ENCODE measurements at regions not wholly inside any gene's neighbourhood (a gene's known extent, or its start where the extent isn't known, plus 50 kb on each side); places are given as distances from the start of the nearest gene placed in this dataset.
"Not testable (repeated sequence)": the region's sequence is repeated elsewhere in the genome, so short reads cannot be mapped to it uniquely, and the experiment has no call there.

DNA sequence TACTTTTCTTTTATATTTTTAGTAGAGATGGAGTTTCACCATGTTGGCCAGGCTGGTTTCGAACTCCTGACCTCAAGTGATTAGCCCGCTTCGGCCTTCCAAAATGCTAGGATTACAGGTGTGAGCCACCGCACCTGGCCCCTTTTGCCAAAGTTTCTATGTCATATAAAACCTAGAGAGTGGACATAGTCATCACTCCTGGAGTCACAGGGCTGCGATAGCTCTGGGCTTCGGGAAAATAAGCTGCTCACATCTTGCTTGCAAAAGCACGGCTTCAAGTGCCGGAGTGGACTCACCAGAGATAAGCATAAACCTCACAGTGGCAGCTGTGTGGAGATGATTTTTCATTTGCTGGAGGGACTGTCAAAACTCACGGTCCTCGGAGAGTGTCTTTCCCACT, 171.2 kb downstream of the TEX29 start:
- FAIRE-seq (no peak), DNase-seq (ENCODE audit: insufficient read length, low spot score) (no peak)

DNA sequence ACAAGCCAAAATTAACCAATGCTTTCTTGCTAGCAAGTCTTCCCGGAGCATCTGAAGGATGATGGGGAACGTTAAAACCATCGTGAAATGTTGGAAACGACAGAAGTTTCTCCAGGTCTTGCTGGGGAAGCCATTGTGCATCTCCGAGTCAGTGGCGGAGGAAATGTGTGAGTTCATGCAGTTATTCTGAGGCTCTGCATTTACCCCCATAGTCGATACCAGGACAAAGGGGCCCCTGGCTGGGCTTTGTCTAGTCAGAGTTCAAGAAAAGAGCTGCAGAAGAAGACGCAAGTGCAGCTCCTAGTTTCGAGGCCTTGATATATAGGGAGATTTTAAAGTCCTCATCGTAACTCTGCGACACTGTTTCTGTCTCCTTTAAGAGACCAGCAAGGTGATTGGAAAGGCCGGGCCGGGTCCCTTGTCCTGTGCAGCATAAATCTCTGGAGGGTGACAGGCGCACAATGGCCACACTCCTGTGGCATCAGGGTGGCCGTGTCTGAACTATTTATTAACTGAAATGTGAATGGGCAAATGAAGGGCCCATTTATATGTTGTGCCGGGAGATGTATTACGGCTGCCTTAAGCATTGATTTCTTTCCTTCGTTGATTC, 172.0 kb downstream of the TEX29 start:
- DNase-seq (ENCODE audit: insufficient read length, low spot score) = no peak
- FAIRE-seq = no peak

DNA sequence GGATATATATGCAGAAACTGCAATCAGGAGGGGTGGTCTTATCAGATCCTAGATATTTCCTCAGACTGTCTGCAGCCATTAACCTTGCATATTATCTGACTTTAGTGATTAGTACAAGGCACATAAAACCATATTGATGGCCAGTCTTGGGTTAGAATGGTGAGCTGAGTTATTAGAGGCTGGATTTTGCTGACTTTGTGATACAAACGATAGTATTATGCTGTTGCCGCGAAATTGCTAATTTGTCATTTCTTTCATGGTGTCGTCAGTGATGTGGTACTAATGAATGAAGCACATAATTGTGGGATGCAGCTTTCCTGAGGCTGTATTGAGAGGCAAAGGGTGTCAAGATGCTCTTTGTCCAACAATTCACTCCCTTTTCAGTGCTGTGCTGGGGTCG, 172.5 kb downstream of the TEX29 start:
- DNase-seq (ENCODE audit: insufficient read length, low spot score) = no peak
- no peak for FAIRE-seq

DNA sequence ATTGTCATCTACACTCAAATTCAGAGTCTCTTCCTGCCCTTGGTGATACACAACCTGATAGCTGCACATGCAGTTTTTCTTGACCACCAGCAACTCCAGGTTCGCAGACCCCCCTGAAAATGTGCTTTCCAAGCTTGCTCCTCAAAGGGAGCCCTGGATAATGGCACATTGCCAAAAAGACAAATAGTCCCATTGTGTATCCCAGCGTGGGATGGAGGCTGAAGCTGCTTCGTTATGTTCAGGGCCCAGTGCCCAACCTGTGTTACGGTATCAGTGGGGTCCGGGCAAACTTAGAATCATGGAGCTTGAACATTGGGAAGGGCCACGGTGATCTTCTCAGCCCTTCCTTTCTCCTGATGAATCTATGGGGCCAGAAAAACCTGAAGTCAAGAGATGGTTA, 173.0 kb downstream of the TEX29 start:
- FAIRE-seq (no peak), DNase-seq (ENCODE audit: insufficient read length, low spot score) (no peak)

DNA sequence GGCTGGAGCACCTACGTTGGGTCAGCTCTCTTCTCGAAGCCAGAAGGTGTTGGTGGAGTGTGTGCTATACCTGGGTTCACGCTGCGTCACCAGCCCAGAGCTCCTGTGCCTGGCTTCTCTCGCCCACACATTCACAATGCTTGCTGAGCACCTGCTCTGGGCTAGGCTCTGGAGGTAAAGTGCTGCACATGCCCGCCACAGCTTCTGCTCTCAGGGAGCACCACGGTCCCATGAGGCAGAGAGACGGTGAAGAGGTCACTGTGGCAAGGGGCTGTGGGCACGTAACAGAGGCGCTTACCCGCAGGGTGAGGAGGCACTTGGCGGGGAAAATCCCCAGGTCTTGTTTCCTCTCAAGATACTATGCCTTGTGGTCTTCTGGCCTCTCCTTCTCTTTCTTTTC, 174.2 kb downstream of the TEX29 start:
- no peak for DNase-seq (ENCODE audit: insufficient read length, low spot score)
- no peak for FAIRE-seq

DNA sequence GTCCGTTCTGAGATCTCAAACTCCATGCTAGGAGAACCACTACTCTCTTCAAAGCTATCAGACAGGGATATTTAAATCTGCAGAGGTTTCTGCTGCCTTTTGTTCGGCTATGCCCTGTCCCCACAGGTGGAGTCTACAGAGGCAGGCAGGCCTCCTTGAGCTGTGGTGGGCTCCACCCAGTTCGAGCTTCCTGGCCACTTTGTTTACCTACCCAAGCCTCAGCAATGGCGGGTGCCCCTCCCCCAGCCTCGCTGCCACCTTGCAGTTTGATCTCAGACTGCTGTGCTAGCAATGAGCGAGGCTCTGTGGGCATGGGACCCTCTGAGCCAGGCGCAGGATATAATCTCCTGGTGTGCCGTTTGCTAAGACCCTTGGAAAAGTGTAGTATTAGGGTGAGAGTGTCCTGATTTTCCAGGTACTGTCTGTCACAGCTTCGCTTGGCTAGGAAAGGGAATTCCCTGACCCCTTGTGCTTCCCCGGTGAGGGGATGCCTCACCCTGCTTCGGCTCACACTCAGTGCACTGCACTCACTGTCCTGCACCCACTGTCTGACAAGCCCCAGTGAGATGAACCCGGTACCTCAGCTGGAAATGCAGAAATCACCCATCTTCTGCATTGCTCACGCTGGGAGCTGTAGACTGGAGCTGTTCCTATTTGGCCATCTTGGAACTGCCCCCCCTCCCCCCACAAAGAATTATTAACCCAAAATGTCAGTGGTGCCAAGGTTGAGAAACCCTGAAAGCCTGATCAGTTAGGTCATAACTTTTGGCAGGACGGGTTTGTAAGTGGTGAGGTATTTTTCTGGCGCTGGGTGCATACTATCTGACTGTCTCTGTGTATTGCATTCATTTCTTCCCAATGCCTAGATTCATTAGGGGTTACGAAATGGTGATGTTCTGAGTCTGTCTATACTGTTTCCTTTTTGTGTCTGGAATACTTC, 181.4 kb downstream of the TEX29 start:
- not testable (repeated sequence) for FAIRE-seq; DNase-seq (ENCODE audit: insufficient read length, low spot score)

DNA sequence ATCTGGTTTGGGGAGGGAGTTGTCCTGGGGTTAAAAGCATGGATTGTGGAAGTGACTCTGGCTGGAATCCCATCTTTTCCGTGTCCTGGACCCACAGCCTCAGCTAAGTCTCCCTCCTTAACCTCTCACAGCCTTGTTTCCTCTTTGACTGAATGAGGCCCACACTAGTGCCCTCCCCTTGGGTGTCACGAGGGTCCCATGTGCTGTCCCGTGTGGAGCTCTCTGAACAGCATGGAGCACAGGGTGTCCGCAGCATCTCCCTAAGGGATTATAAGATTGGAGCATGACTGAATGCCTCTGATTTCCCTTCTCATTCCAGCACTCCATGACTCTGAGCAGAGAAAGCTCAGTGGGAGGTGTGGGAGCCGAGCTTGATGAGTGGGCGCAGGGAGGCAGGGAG, 182.5 kb downstream of the TEX29 start:
- FAIRE-seq = no peak

DNA sequence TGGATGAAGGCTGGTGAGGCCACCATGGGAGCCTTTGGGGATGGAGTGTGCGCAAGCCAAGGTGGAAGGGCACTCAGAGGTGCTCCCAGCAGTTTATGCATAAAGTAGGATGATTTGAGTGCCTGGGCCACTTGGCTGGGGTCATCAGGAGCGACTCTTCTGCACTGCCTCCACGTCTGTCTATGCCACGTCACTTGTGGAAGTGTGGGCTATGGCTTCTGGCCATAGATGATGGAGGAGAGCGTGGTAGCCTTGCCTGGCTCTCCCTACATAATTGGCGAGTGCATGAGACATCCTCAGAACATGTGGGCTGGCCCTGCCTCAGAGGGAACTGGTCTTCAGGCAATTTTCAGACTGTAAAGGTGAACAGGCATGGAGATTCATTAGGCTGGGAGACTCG, 182.9 kb downstream of the TEX29 start:
- DNase-seq (ENCODE audit: insufficient read length, low spot score) (no peak), FAIRE-seq (no peak)

More for the DNA sequence above, 182.5 kb downstream of the TEX29 start:
- DNase-seq (ENCODE audit: insufficient read length, low spot score) = no peak

DNA sequence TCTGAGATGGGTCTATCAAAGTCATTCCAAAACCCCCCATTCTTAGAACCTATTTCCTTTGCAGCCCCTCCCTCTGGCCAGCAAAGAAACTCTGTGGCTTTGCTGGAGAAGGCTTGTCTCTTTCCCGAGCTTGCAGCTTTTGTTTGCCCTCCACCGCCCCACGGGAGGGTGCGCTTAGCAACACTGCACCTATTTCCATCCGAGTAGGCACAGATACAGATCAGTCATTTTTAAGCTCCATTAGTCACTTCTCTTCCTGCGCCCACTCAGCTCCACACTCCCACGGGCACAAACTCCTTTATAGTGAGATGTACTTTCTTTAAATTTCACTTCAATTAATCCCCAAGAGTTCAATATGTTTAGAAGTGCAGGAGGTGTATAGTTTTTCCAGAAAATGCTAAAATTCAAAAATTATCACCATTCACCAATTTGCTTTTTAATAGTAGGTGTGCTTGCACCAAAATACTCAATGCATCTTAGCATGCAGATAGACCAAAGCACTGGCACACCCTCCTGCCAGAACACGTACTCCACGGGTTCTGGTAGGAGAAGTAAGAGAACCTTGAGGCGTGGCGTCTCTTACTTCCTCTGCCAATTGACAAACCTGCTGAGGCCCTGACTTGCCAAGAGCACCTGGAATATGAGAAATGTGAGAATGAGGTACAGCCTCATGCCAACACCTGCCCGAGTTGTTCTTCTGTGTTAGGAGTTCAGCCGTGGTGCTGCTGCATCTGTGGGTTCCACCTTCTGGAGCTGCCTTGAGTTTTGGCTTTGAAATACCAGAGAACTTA, 183.7 kb downstream of the TEX29 start:
- no peak for FAIRE-seq

DNA sequence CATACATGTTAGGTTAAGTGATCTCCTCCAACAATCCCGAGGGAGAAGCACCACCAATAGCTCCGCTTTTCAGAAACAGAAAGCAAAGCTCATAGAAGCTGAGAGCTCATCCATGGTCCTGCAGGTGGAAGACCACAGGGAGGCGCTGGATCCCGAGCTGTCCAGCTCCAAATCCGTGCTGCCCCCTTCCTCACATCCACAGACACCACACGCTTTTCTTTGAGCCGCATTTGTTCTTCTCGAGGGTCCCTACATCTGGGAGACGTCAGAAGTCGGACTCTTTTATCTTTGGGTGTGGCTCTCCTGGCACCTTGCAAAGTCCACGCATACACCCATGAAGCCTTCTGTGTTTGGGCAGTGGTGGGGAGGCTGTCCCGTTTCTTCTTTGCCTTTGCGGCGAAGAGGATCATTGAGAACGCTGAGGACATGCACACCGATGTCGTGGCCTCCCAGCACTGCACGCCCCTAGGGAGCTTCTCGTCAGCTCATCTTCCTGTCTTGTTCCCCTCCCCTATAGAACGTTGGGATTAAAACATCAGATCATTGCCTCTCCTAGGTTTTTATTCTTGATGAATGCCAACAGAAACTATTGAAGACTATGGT, 184.8 kb downstream of the TEX29 start:
- FAIRE-seq (no peak), DNase-seq (ENCODE audit: insufficient read length, low spot score) (peak; percentile 7)

More for the DNA sequence above, 183.7 kb downstream of the TEX29 start:
- DNase-seq (ENCODE audit: insufficient read length, low spot score) = no peak

DNA sequence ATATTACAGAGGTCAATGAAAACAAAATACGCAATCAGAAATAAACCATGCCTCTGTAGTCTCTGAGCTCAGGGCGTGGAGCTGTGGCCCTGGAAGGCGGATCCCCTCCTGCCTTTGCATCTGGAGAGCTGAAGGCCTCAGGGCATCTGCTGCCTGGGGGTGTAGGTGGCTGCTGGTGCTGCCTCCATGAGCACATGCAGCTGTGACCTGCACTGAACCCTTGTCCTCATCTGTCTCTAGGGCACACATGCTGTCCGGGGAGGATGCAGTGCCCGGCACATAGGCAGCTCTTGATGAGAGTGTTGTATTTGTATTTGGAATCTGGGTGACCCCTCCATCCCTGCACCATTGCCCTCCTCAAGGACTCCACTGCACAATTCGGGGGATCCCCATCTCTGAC, 185.7 kb downstream of the TEX29 start:
- no peak for FAIRE-seq

DNA sequence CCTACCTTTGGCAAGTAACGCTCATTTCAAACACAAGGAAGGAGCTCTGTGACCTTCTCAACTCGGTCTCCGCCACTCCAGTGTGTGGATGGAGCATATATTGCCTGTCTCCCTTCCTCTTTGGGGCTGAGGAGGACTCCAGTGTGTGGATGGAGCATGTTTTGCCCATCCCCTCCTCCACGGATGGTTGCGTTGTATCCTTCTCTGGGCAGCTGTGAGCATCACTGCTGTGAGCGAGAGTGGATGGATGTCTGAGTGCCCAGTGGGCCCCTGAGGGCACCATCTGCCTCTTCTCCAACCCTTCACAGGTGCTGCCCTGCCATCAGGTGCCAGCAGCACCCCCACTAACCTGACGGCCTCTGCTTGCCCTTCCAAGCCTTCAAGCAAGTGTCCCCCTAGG, 186.2 kb downstream of the TEX29 start:
- FAIRE-seq (no peak), DNase-seq (ENCODE audit: insufficient read length, low spot score) (no peak)

More for the DNA sequence above, 185.7 kb downstream of the TEX29 start:
- no peak for DNase-seq (ENCODE audit: insufficient read length, low spot score)

DNA sequence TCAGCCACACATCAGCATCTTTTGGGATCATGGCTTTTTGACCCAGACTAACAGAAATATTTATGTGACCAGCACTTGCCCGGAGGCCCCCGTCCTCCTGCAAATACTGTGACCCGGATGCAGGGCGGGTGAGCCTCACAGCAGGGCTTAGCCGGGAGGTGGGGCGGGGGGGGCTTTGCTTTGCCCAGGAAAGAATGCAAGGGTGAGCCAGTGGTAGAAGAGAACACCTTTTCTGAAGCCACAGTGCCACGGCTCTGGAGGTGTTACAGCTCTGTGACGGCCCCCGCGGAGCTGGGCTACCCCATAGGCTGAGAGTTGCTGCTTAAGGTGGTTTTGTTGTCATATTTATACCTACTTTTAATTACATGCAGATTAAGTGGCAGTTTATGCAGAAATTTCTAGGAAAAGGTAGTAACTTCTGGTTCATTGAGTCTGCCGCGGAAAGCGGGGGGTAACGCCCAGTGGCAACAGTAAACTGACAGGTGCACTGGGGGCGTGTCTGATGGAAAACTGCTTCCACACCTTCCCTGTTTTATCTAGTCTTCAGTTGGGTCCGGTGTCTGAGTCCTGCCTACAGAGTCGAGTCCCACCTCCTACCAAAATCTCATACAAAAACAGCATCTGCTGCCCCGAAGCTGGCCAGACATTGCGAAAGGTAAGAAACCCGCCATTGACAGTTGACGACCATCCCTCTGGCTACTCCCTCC, 187.9 kb downstream of the TEX29 start:
- DNase-seq (ENCODE audit: insufficient read length, low spot score) = no peak
- no peak for FAIRE-seq

DNA sequence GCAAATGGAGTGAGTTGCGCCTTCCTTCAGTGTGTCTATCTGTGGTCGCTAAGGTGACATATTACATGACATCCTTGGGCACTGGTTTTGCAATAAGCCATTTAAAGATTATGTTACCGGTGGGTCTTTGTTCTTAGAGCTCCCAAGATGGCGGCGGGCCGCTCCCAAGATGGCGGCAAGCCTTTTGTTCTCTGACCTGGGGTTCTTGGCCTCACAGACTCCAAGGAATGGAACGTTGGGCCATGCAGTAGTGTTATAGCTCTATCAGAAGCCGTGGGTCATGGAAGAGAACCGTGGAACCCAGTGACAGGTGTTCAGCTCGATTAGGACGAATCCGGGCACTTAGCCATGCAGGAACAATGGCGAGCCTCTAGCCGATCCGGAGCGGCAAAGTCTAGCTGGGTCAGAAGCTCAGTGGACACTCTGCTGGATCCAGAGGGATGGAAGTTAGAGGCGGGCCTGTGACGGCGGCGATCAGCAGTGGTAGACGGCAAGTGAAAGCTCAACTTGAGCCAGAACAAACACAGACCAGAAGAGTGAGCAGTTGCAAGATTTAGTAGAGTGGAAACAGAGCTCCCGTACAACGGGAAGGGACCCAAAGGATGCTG, 188.6 kb downstream of the TEX29 start:
- DNase-seq (ENCODE audit: insufficient read length, low spot score) = no peak
- no peak for FAIRE-seq

DNA sequence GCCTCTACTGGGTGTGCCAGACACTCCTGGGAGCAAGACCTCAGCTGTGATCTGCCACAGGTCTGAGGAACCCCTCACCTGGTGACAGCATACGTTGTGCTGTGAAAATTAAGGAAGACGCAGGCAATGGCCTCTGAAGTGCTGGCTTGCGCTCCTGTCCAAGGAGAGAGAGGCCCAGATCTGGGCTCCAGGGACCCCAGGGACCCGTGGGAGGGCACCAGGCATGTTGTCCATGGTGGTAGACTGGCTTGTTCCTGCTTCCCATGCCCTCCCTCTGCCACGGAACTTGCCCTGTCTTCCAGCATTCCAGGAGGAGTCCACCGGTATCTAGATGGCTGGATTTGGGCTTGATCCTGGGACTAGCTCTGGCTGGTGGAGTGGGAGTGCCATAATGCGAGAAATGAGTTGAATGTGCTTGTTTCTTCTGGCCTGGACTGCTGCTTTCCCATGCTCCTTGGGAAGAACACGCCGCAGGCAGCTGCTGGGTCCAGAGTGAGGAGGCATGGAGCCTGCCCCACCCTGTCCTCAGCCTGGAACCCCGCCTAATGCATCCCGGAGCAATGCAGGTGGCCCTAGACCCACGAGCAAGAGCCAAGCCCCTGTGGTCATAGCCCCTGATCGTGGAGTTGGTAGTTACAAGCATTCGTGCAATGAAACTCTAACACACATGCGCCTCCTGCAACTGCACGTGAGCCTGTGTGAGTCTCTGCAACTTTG, 190.2 kb downstream of the TEX29 start:
- no peak for FAIRE-seq

DNA sequence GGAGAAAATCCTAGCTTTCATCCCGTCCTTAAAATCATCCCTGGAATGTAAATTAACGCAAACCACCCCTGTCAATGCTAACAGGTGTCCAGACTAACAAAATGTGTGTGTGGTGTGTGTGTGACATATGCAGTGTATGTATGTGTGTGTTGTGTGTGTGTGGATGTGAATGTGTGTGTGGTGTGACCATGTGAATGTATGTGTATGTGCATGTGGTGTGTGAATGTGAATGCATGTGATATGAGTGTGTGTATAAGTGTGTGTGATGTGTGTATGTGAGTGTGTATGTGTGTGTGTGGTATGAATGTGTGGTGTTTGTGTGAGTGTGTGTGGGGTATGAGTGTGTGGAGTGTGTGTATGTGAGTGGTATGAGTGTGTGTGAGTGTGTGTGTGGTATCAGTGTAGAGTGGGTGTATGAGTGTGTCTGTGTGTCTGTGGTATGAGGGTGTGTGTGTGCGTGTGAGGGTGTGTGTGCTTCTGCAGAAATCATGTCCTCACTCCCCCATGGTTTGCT, 190.8 kb downstream of the TEX29 start:
- FAIRE-seq = peak; percentile 44
- no peak for DNase-seq (ENCODE audit: insufficient read length, low spot score)

More for the DNA sequence above, 190.2 kb downstream of the TEX29 start:
- DNase-seq (ENCODE audit: insufficient read length, low spot score) = no peak

DNA sequence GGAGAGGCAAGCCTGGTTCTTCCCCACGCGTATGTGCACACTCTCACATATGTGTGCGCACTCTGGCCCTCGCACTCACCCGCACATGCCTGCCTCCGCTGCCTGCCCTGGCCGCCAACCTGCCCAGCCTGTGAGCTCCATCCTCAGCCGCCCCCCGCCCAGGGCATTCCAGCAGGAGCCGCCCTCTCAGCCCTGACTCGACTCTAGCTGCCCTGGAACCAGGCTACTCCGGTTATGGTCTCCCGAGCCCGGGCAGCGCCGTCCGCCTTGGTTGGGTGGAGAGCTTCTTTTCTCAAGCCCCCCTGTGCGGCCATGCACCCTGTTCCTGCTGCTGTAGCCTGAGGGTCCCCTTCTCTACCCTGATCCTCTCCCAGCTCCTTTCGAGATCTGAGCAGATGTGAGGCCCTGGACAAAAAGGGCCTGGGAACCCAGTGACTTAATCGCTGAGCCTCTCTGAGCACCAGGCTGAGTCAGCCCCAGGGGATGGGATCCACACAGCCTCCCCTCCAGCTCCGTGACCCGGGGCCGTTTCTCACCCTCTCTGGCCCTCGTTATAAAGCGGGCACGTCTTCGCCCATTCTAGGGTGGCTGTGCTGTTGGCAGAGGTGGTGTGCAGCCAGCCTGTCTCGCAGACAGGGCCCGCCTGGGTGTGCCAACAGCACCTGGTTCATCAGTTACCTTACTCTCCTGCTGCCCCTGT, 191.5 kb downstream of the TEX29 start:
- DNase-seq (ENCODE audit: insufficient read length, low spot score) (no peak), FAIRE-seq (no peak)

DNA sequence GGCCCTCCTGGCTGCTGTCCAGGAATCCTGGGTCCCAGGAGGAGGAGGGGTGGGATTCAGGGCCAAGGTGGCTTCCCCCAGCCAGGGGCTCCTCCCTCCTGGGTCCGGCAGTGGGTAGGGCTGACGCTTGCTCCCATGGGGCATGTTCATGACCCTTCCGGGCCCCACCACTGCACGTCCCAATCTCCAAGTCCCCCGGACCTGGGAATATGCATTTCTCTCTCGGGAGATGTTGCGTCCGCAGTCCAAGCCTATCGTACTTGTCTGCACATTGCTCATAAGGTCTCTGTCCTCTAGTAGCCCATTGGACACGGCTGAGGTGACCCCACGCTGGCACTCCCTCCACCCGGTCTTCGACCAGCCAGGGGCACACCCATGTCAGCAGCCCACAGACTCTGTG, 192.3 kb downstream of the TEX29 start:
- FAIRE-seq = no peak

More for the DNA sequence above, 192.3 kb downstream of the TEX29 start:
- no peak for DNase-seq (ENCODE audit: insufficient read length, low spot score)

Data from HTR-8/SVneo (cell line).